Activated CD4-positive, alpha-beta T cell treated with anti-CD3 and anti-CD28 coated beads, Interleukin-2, amount 10 ng/mL, durations not matched to agents 24 days and 14 days (primary cell): ENCODE measurements at regions not wholly inside any gene's neighbourhood (a gene's known extent, or its start where the extent isn't known, plus 50 kb on each side); places are given as distances from the start of the nearest gene placed in this dataset.

Experiments used
- DNase-seq: peaks from one replicate; pipeline ENCODE4 v3.0.0; 2022
- H3K27ac Mint-ChIP-seq: one replicate; pipeline ENCODE4 v1.8.0; 2022; ENCODE audit warnings: mild to moderate bottlenecking, mixed read lengths
- H3K27me3 Mint-ChIP-seq: one replicate; pipeline ENCODE4 v1.8.0; 2022; ENCODE audit warnings: mixed read lengths
- H3K36me3 Mint-ChIP-seq: one replicate; pipeline ENCODE4 v1.8.0; 2022; ENCODE audit warnings: low read depth, mild to moderate bottlenecking, mixed read lengths
- H3K4me1 Mint-ChIP-seq: one replicate; pipeline ENCODE4 v1.8.0; 2021; ENCODE audit warnings: mixed read lengths
- H3K4me3 Mint-ChIP-seq: one replicate; pipeline ENCODE4 v1.8.0; 2022; ENCODE audit warnings: mild to moderate bottlenecking, moderate library complexity, mixed read lengths
- H3K9me3 Mint-ChIP-seq: one replicate; pipeline ENCODE4 v1.8.0; 2021; ENCODE audit warnings: mixed read lengths
- intact Hi-C: fragments of 100-400 bp; cut with micrococcal nuclease; formaldehyde crosslinking; loops from one replicate; pipeline ENCODE4 v1.15.1; 2023

GRCh38 chr13:59408738-59409137, 755.0 kb downstream of the DIAPH3 start:
- Mint-ChIP-seq H3K27me3 (no peaks in the 10 kb centered on the region), H3K27ac (no peak overlapping the region), H3K4me3 (no peak overlapping the region), H3K9me3 (peaks cover 17% of the 10 kb centered on the region), H3K36me3 (no peaks in the 10 kb centered on the region), H3K4me1 (no peaks in the 10 kb centered on the region)
- intact Hi-C loops: no loop called here
- no peak for DNase-seq

GRCh38 chr13:59409211-59409610, 754.5 kb downstream of the DIAPH3 start:
- intact Hi-C loops: no loop called here
- H3K27ac Mint-ChIP-seq: no peak overlapping the region
- H3K36me3 Mint-ChIP-seq: no peaks in the 10 kb centered on the region
- DNase-seq: no peak
- H3K4me1 Mint-ChIP-seq: no peaks in the 10 kb centered on the region
- H3K27me3 Mint-ChIP-seq: no peaks in the 10 kb centered on the region
- no peak overlapping the region for H3K4me3 Mint-ChIP-seq
- H3K9me3 Mint-ChIP-seq: peaks cover 17% of the 10 kb centered on the region

- Mint-ChIP-seq H3K27me3 (no peaks in the 10 kb centered on the region), H3K4me3 (no peak overlapping the region), H3K36me3 (no peaks in the 10 kb centered on the region), H3K27ac (no peak overlapping the region), H3K9me3 (peaks cover 17% of the 10 kb centered on the region), H3K4me1 (no peaks in the 10 kb centered on the region)
- intact Hi-C loops: no loop called here
- DNase-seq: no peak
Measured at GRCh38 chr13:59409634-59410200, 754.0 kb downstream of the DIAPH3 start.

- no peak overlapping the region for H3K4me3 Mint-ChIP-seq
Measured at GRCh38 chr13:59413126-59413525, 750.6 kb downstream of the DIAPH3 start.

GRCh38 chr13:59414006-59414405, 749.7 kb downstream of the DIAPH3 start:
- no peak overlapping the region for H3K4me3 Mint-ChIP-seq
- no peaks in the 10 kb centered on the region for H3K36me3 Mint-ChIP-seq
- no peaks in the 10 kb centered on the region for H3K4me1 Mint-ChIP-seq
- no peaks in the 10 kb centered on the region for H3K9me3 Mint-ChIP-seq
- H3K27ac Mint-ChIP-seq: no peak overlapping the region
- no peaks in the 10 kb centered on the region for H3K27me3 Mint-ChIP-seq
- no peak for DNase-seq
- intact Hi-C loops: no loop called here

More at GRCh38 chr13:59413126-59413525, 750.6 kb downstream of the DIAPH3 start:
- intact Hi-C loops: no loop called here
- Mint-ChIP-seq H3K27ac (no peak overlapping the region), H3K27me3 (no peaks in the 10 kb centered on the region), H3K4me1 (no peaks in the 10 kb centered on the region), H3K9me3 (no peaks in the 10 kb centered on the region), H3K36me3 (no peaks in the 10 kb centered on the region)
- DNase-seq: no peak

GRCh38 chr13:59415498-59415897, 748.2 kb downstream of the DIAPH3 start:
- no peaks in the 10 kb centered on the region for H3K27me3 Mint-ChIP-seq
- H3K27ac Mint-ChIP-seq: no peak overlapping the region
- no peaks in the 10 kb centered on the region for H3K36me3 Mint-ChIP-seq
- no peak overlapping the region for H3K4me3 Mint-ChIP-seq
- no peak for DNase-seq
- no peaks in the 10 kb centered on the region for H3K9me3 Mint-ChIP-seq
- H3K4me1 Mint-ChIP-seq: no peaks in the 10 kb centered on the region
- intact Hi-C loops: no loop called here

- intact Hi-C loops: no loop called here
Measured at GRCh38 chr13:59416561-59416960, 747.2 kb downstream of the DIAPH3 start.

GRCh38 chr13:59422646-59423045, 741.1 kb downstream of the DIAPH3 start:
- no peak overlapping the region for H3K4me3 Mint-ChIP-seq
- no peak overlapping the region for H3K27ac Mint-ChIP-seq
- no peaks in the 10 kb centered on the region for H3K36me3 Mint-ChIP-seq
- no peaks in the 10 kb centered on the region for H3K4me1 Mint-ChIP-seq
- intact Hi-C loops: no loop called here
- no peaks in the 10 kb centered on the region for H3K27me3 Mint-ChIP-seq
- no peak for DNase-seq
- no peaks in the 10 kb centered on the region for H3K9me3 Mint-ChIP-seq

More at GRCh38 chr13:59416561-59416960, 747.2 kb downstream of the DIAPH3 start:
- no peak for DNase-seq
- H3K27me3 Mint-ChIP-seq: no peaks in the 10 kb centered on the region
- no peaks in the 10 kb centered on the region for H3K36me3 Mint-ChIP-seq
- no peaks in the 10 kb centered on the region for H3K9me3 Mint-ChIP-seq
- no peak overlapping the region for H3K27ac Mint-ChIP-seq
- no peaks in the 10 kb centered on the region for H3K4me1 Mint-ChIP-seq
- no peak overlapping the region for H3K4me3 Mint-ChIP-seq

GRCh38 chr13:59423708-59424340, 739.9 kb downstream of the DIAPH3 start:
- Mint-ChIP-seq H3K4me1 (no peaks in the 10 kb centered on the region), H3K36me3 (no peaks in the 10 kb centered on the region), H3K27me3 (no peaks in the 10 kb centered on the region), H3K27ac (no peak overlapping the region), H3K4me3 (no peak overlapping the region), H3K9me3 (no peaks in the 10 kb centered on the region)
- intact Hi-C loops: no loop called here
- no peak for DNase-seq

GRCh38 chr13:59424661-59425060, 739.1 kb downstream of the DIAPH3 start:
- Mint-ChIP-seq H3K9me3 (no peaks in the 10 kb centered on the region), H3K27ac (no peak overlapping the region), H3K4me3 (no peak overlapping the region), H3K36me3 (no peaks in the 10 kb centered on the region), H3K27me3 (no peaks in the 10 kb centered on the region), H3K4me1 (no peaks in the 10 kb centered on the region)
- DNase-seq: no peak
- intact Hi-C loops: no loop called here

- Mint-ChIP-seq H3K27ac (no peak overlapping the region), H3K4me1 (no peaks in the 10 kb centered on the region), H3K4me3 (no peak overlapping the region), H3K36me3 (no peaks in the 10 kb centered on the region), H3K9me3 (no peaks in the 10 kb centered on the region), H3K27me3 (no peaks in the 10 kb centered on the region)
- intact Hi-C loops: no loop called here
- no peak for DNase-seq
Measured at GRCh38 chr13:59425211-59425741, 738.5 kb downstream of the DIAPH3 start.

GRCh38 chr13:59435024-59435423, 728.7 kb downstream of the DIAPH3 start:
- no peak for DNase-seq
- no peaks in the 10 kb centered on the region for H3K27me3 Mint-ChIP-seq
- H3K4me3 Mint-ChIP-seq: no peak overlapping the region
- H3K9me3 Mint-ChIP-seq: peaks cover 17% of the 10 kb centered on the region
- H3K27ac Mint-ChIP-seq: no peak overlapping the region
- intact Hi-C loops: no loop called here
- H3K36me3 Mint-ChIP-seq: no peaks in the 10 kb centered on the region
- no peaks in the 10 kb centered on the region for H3K4me1 Mint-ChIP-seq

GRCh38 chr13:59437544-59438301, 726.0 kb downstream of the DIAPH3 start:
- no peak for DNase-seq
- Mint-ChIP-seq H3K27me3 (peaks cover 7% of the 10 kb centered on the region), H3K27ac (no peak overlapping the region), H3K4me3 (no peak overlapping the region), H3K9me3 (peaks cover 17% of the 10 kb centered on the region), H3K4me1 (peaks cover 5% of the 10 kb centered on the region), H3K36me3 (no peaks in the 10 kb centered on the region)
- intact Hi-C loops: no loop called here

GRCh38 chr13:59439776-59440428, 723.8 kb downstream of the DIAPH3 start:
- intact Hi-C loops: no loop called here

More at GRCh38 chr13:59439776-59440428, 723.8 kb downstream of the DIAPH3 start:
- Mint-ChIP-seq H3K27me3 (peaks cover 7% of the 10 kb centered on the region), H3K9me3 (no peaks in the 10 kb centered on the region), H3K36me3 (no peaks in the 10 kb centered on the region), H3K4me3 (no peak overlapping the region), H3K27ac (no peak overlapping the region), H3K4me1 (peaks cover 5% of the 10 kb centered on the region)
- DNase-seq: no peak
